K562 (cell line): ENCODE measurements at regions not wholly inside any gene's neighbourhood (a gene's known extent, or its start where the extent isn't known, plus 50 kb on each side); places are given as distances from the start of the nearest gene placed in this dataset.

Experiments used
- ATAC-seq: fragments of 200-7000 bp; cut with Tn5 transposase; 3 replicates; pipeline ENCODE4 v1.9.1; 2020; ENCODE audit warnings: moderate library complexity
- BruUV-seq: library from RNA; stranded (reverse); fragments of 400-500 nt; replicated peaks from 2 replicates; lab custom pipeline; 2021; lab: Mats Ljungman, UMichigan
- CTCF ChIA-PET: fragments of 300-600 bp; formaldehyde crosslinking; extraction: SDS; loops from one replicate; lab custom pipeline; 2021; ENCODE audit warnings: low intra/inter-chr PET ratio; lab: Yijun Ruan, JAX
- POLR2A ChIA-PET: fragments of 300-600, 350-650 bp; sonication (Branson Sonifier 250); formaldehyde crosslinking; extraction: SDS; loops from one replicate; lab custom pipeline; 2021; ENCODE audit warnings: antibody characterized with exemption, inconsistent platforms; lab: Yijun Ruan, JAX
- DNase-seq, 4 experiments: peaks; one replicate each; pipeline versions ENCODE4 v3.0.0 to v3.0.0-alpha.2; 2011 to 2018; ENCODE audit warnings: low spot score in 3 of 4, mixed read lengths in 3 of 4; ENCODE audit errors: extremely low read depth in 1 of 4
- FAIRE-seq: peaks from 2 replicates; lab custom pipeline; 2011; peaks lifted over from hg19 to GRCh38; lab: Jason Lieb, UNC
- H2AFZ ChIP-seq: 2 replicates; pipeline ENCODE4 v1.6.0; 2011; ENCODE audit warnings: low read depth, low read length, control low read depth, inconsistent platforms
- H3K27ac ChIP-seq: fragments of 200-600 bp; 3 replicates; pipeline ENCODE4 v1.8.0; 2011; ENCODE audit warnings: low read depth, mild to moderate bottlenecking, control low read depth, inconsistent platforms, low read length, moderate library complexity, mixed read lengths; ENCODE audit errors: extremely low read depth
- H3K27me3 ChIP-seq, 2 experiments: fragments of 300-600 bp in 1 of 2; 2 replicates in 1 of 2; 3 replicates in 1 of 2; pipeline versions ENCODE4 v1.6.0 to v1.8.0; 2011; ENCODE audit warnings: inconsistent platforms in 2 of 2, low read length in 2 of 2, mild to moderate bottlenecking in 1 of 2, mixed read lengths in 1 of 2, moderate library complexity in 1 of 2; ENCODE audit not compliant: control insufficient read depth in 2 of 2, insufficient read depth in 2 of 2
- H3K36me3 ChIP-seq: fragments of 300-600 bp; 3 replicates; pipeline ENCODE4 v1.8.0; 2011; ENCODE audit warnings: mild to moderate bottlenecking, low read length, inconsistent platforms; ENCODE audit not compliant: control insufficient read depth, insufficient read depth
- H3K4me1 ChIP-seq, 2 experiments: fragments of 200-600 bp in 1 of 2; replicated peaks in 1 of 2; 2 replicates in 1 of 2; 3 replicates in 1 of 2; pipeline versions ENCODE4 v1.5.1 to v1.8.0; 2011; ENCODE audit warnings: inconsistent platforms in 2 of 2, low read length in 2 of 2, mild to moderate bottlenecking in 1 of 2, mixed read lengths in 1 of 2, moderate library complexity in 1 of 2; ENCODE audit not compliant: control insufficient read depth in 2 of 2, insufficient read depth in 2 of 2
- H3K4me2 ChIP-seq: 2 replicates; pipeline ENCODE4 v1.6.1; 2011; ENCODE audit warnings: low read length, control low read depth, inconsistent platforms, mixed read lengths; ENCODE audit not compliant: insufficient read depth
- H3K4me3 ChIP-seq: fragments of 200-600 bp; sonication (generic), shearing (Covaris generic); 2 replicates; pipeline ENCODE4 v1.5.1; 2016; ENCODE audit warnings: control low read depth, inconsistent platforms
- H3K79me2 ChIP-seq: fragments of 200-600 bp; 3 replicates; pipeline ENCODE4 v1.8.0; 2011; ENCODE audit warnings: low read length, inconsistent platforms; ENCODE audit not compliant: control insufficient read depth, insufficient read depth
- H3K9ac ChIP-seq, 2 experiments: 2 replicates each; pipeline versions ENCODE4 v1.6.0 to v1.6.1; 2011; ENCODE audit warnings: low read depth in 2 of 2, low read length in 2 of 2, control low read depth in 1 of 2, inconsistent platforms in 1 of 2, mild to moderate bottlenecking in 1 of 2, mixed read lengths in 1 of 2; ENCODE audit not compliant: insufficient read depth in 1 of 2
- H3K9me1 ChIP-seq: one replicate; pipeline ENCODE4 v1.6.0; 2011; ENCODE audit warnings: inconsistent platforms, mild to moderate bottlenecking, low read length, moderate library complexity; ENCODE audit not compliant: control insufficient read depth, insufficient read depth
- H3K9me3 ChIP-seq: replicated peaks from 2 replicates; pipeline ENCODE4 v1.5.1; 2011; ENCODE audit warnings: low read depth, low read length, inconsistent platforms; ENCODE audit not compliant: control insufficient read depth, insufficient read depth
- H4K20me1 ChIP-seq: replicated peaks from 2 replicates; pipeline ENCODE4 v1.6.1; 2011; ENCODE audit warnings: low read length, inconsistent platforms, mixed read lengths; ENCODE audit not compliant: control insufficient read depth, insufficient read depth
- NCOA6 ChIP-seq: fragments of 450-650 bp; IDR thresholded peaks from 2 replicates; pipeline ENCODE4 v1.6.1; 2017; ENCODE audit warnings: mild to moderate bottlenecking
- POLR2G ChIP-seq: fragments of 200-400 bp; formaldehyde crosslinking; IDR thresholded peaks from 2 replicates; pipeline ENCODE4 v1.6.1; 2017; ENCODE audit warnings: low read depth, mild to moderate bottlenecking, antibody characterized with exemption, low read length, moderate library complexity
- WGBS: fragments of 100-300 bp; shearing (Covaris generic); methylation state at CpG from one replicate; pipeline ENCODE4 v1.1.6; 2016; ENCODE audit warnings: low coverage, mixed read lengths; ENCODE audit not compliant: insufficient coverage; ENCODE audit errors: missing lambda C conversion rate; 5-methylcytosine and 5-hydroxymethylcytosine counted together
- in situ Hi-C: fragments of 300-500 bp; cut with MboI; formaldehyde crosslinking; loops from 4 replicates; pipeline ENCODE4 v1.15.0; 2018; ENCODE audit warnings: inconsistent platforms, mixed read lengths
- intact Hi-C: fragments of 100-400 bp; cut with micrococcal nuclease; formaldehyde crosslinking; loops from 2 replicates; pipeline ENCODE4 v1.14.2; 2022
- TF ChIP-seq, protein P1 (sequence below): fragments of 250-450 bp; sonication (Bioruptor Pico); IDR thresholded peaks from 2 replicates; pipeline ENCODE4 v1.5.0; 2021; ENCODE audit warnings: mild to moderate bottlenecking, moderate library complexity

DNA sequence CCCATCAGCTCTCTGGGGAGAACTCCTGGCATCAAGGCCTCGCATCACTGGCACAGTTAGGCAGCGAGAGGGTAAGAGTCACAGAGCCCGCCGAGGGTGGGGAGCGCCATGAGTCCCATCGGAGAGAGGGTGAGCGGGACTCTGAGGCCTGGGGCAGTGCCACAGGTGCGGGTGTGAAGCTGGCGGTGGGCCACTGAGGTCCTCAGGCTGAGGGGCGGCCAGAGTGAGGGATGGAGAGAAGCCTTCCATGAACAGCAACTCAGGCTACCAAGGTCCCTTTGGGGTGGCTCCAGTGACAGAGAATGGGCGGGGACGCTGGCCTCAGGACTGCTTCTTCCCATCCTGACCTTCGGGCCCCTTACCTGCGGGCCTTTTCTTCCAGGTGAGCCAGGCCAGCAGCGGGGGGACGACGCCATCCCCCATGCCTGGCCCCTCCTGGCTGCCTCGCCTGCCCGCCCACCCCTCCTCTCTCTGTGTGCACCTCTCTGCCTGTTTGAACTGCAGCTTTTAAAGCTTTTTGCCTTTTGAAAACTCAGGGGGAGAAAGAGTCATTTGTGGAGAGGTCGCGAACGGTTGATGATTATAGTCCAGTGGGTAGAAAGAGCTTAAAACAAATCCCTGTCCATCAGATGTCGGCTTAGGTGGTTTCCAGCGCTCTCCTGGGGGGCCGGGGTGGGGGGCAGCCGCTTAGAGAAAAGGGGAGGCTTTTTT lies 149.3 kb upstream of the GSE1 start:
- Histone ChIP-seq H4K20me1 (peaks cover 12% of the 10 kb centered on the region), H3K79me2 (peaks cover 56% of the 10 kb centered on the region), H2AFZ (no peak overlapping the region), H3K4me2 (peak overlapping the region; percentile 63; the same call in 1 of the 2 replicates), H3K27me3 (no peaks in the 10 kb centered on the region), H3K9ac (peak overlapping the region; percentile 41 to 92; a peak in 3 of 4 replicates), H3K9me3 (no peaks in the 10 kb centered on the region), H3K4me1 (peaks cover 45 to 69% of the 10 kb centered on the region in 2 experiments), H3K36me3 (peaks cover 11% of the 10 kb centered on the region; the same call in 2 of the 3 replicates), H3K9me1 (peaks cover 10% of the 10 kb centered on the region), H3K4me3 (peak overlapping the region; percentile 36; the same call in 1 of the 2 replicates), H3K27ac (peak overlapping the region; percentile 57; the same call in 1 of the 3 replicates)
- BruUV-seq, result no TSS peak
- ChIA-PET CTCF (no interaction called here), POLR2A (interaction anchor here (0.6 to 1.5 kb wide), 7 partner anchors 8 to 327 kb away, joined by 3 to 4 read pairs (median 3); no protein-coding TSS in a partner anchor)
- WGBS, result 79% methylated on average over 26 of the region's 26 CpGs
- DNase-seq (peak in 1 of 4 experiments; percentile 37), FAIRE-seq (no peak), ATAC-seq (no peak)
- intact Hi-C loops, result loop anchor here (5.0 kb wide), 2 partner anchors 88 to 148 kb away; partner anchors contain the start of gene GSE1
- TF ChIP-seq POLR2G (peak; percentile 7; the same call in 1 of the 2 replicates), NCOA6 (no peak)
- TF ChIP-seq, protein P1, sequence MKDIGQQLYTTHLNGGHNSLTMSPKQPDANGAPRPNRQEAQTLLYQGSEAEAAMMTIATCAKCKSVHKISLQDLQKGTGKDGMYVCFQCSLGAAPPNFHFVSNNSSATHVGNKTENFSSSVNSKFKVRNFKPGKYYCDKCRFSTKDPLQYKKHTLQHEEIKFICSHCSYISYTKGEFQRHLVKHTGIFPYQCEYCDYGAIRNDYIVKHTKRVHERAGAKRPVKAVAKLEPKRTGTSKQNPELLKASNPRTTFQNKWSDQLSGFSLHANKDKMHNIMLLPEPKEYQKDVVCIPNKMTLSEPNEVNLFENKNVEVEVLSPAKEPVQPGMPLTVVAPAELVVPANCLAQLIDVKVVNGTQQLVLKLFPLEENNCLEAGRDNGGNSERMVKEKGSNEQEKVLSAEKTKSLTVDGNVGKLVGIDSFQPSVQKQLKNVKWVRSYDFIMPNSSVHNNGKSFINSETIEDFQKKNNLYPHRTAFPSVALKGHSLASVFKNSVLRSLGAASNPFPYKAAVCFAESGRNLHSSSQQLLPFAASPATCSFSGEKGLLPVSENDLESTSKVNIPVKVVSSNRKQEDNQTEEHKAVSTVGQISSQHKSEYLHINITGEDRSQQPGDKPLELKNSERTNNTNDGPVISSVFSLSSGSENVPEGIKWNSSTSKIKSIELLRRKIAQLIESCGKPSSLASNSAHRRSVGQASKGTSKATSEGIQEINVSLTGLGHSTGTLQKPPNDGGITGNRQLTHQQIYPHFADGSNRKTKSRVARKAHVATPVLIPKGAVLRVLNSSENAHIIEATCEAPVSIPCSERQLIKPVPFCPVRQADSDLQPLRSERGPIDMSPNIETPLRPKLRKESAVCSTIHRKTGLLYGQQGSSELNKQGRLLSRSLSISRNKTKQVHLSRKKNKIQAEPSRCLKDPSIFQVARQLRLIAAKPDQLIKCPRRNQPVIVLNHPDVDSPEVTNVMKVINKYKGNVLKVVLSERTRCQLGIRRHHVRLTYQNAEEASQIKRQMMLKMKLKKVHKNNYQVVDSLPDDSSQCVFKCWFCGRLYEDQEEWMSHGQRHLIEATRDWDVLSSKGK (CRISPR knock-in tag), result no peak
- TF ChIP-seq, all 486 proteins: peak for 1
- in situ Hi-C loops, result no loop called here
